ENCODE measurements at regions not wholly inside any gene's neighbourhood (a gene's known extent, or its start where the extent isn't known, plus 50 kb on each side); places are given as distances from the start of the nearest gene placed in this dataset.
A peak's percentile ranks its signal among the peaks of the same experiment; 100 is the strongest.

GRCh38 chr1:80673935-80674597 is 1126.7 kb upstream of the ADGRL2 start:
- TF ChIP-seq, protein P1, sequence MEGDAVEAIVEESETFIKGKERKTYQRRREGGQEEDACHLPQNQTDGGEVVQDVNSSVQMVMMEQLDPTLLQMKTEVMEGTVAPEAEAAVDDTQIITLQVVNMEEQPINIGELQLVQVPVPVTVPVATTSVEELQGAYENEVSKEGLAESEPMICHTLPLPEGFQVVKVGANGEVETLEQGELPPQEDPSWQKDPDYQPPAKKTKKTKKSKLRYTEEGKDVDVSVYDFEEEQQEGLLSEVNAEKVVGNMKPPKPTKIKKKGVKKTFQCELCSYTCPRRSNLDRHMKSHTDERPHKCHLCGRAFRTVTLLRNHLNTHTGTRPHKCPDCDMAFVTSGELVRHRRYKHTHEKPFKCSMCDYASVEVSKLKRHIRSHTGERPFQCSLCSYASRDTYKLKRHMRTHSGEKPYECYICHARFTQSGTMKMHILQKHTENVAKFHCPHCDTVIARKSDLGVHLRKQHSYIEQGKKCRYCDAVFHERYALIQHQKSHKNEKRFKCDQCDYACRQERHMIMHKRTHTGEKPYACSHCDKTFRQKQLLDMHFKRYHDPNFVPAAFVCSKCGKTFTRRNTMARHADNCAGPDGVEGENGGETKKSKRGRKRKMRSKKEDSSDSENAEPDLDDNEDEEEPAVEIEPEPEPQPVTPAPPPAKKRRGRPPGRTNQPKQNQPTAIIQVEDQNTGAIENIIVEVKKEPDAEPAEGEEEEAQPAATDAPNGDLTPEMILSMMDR (conservative IDR thresholded peaks at IDR 0.05; ENCODE audit: low read depth, low read length) = no peak
- no peak overlapping the region for H3K4me3 ChIP-seq (ENCODE audit: low read depth, low read length)
- no peak for DNase-seq (ENCODE audit: low read depth)

GRCh38 chr1:80668372-80668771 is 1132.4 kb upstream of the ADGRL2 start:
- no peak for DNase-seq (ENCODE audit: low read depth)
- no peak overlapping the region for H3K4me3 ChIP-seq (ENCODE audit: low read depth, low read length)
- TF ChIP-seq, protein P1 (conservative IDR thresholded peaks at IDR 0.05; ENCODE audit: low read depth, low read length) = no peak

DNA sequence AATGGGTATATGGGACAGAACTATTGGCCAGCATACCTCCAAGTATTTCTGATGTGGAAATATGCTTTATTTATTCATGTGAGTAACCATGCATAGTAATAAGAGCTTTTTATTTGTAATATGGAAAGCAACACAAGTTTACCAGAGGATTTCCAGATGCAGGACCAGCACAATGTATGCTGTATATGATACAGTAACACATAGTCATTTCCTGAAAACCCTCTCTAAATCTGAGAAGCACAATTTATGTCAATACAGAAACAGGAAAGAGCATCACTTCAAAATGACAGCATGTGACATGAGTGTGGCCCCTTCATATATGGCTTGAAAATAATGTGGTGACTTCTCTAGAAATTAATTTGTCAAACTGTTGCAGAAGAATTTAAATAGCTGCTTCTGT is 1134.7 kb upstream of the ADGRL2 start:
- no peak for DNase-seq (ENCODE audit: low read depth)
- TF ChIP-seq, protein P1 (conservative IDR thresholded peaks at IDR 0.05; ENCODE audit: low read depth, low read length) = no peak
- H3K4me3 ChIP-seq (ENCODE audit: low read depth, low read length) = no peak overlapping the region

DNA sequence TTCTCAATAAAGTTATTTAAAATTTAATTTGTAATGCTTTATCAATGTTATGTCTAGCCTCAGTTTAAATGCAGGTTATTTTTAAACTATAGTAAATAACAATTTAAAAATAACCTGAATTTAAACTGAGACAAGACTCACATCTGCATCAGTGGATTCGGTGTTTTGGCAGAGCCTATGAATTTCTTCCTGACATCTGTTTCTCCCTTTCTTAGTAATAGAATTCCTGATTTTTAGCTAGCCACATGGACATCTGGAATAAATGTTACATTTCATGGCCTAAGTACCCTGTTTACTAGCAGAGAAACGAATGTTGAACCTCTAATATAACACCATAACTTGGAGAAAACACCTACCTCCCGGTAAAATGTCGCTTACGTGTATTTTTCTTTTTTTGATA is 1141.6 kb upstream of the ADGRL2 start:
- no peak for DNase-seq (ENCODE audit: low read depth)
- TF ChIP-seq, protein P1 (conservative IDR thresholded peaks at IDR 0.05; ENCODE audit: low read depth, low read length) = no peak
- H3K4me3 ChIP-seq (ENCODE audit: low read depth, low read length) = no peak overlapping the region

- DNase-seq (ENCODE audit: low read depth) = no peak
- no peak overlapping the region for H3K4me3 ChIP-seq (ENCODE audit: low read depth, low read length)
- TF ChIP-seq, protein P1 (conservative IDR thresholded peaks at IDR 0.05; ENCODE audit: low read depth, low read length) = no peak
These were observed 1143.0 kb upstream of the ADGRL2 start for GRCh38 chr1:80657707-80658106.

DNA sequence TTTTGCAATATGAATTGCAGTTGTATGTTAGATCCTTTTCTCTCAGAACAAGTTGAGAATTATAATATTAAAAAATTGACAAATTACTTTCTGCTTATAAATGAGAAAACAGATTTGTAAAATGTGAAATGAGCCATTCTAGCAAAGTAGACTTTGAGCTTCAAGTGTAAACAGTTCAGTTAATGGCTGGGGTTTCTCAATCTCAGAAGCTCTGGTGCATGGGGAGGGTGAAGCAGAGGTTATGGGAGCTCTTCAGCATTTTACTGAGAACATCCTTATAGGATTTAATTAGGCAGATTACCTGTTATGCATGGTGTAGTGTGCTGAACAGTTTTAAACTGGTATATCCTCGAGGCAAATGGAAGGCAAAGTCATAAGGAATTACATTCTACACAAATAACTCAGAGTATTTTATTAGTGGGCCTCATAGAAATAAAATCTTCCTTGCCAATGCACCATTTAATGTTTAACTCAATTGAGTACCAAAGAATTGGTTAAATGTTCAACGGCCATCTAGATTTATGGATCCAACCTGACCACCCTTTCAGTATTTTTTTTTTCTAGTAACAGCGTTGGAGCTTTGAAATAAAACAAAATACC is 1143.6 kb upstream of the ADGRL2 start:
- H3K4me3 ChIP-seq (ENCODE audit: low read depth, low read length) = no peak overlapping the region
- TF ChIP-seq, protein P1 (conservative IDR thresholded peaks at IDR 0.05; ENCODE audit: low read depth, low read length) = no peak
- peak; percentile 46 for DNase-seq (ENCODE audit: low read depth)

GRCh38 chr1:80656641-80657040 is 1144.1 kb upstream of the ADGRL2 start:
- peak; percentile 38 for DNase-seq (ENCODE audit: low read depth)
- H3K4me3 ChIP-seq (ENCODE audit: low read depth, low read length) = no peak overlapping the region
- TF ChIP-seq, protein P1 (conservative IDR thresholded peaks at IDR 0.05; ENCODE audit: low read depth, low read length) = no peak

Data from epithelial cell of proximal tubule (primary cell).